NCI-H1694 treated with DMSO at 0.1 percent for 48 hours (cell line): ENCODE measurements at regions not wholly inside any gene's neighbourhood (a gene's known extent, or its start where the extent isn't known, plus 50 kb on each side); places are given as distances from the start of the nearest gene placed in this dataset.

Experiments
- DNase-seq: peaks from one replicate; lab custom pipeline; 2025; lab: John Stamatoyannopoulos, UW

- DNase-seq = no peak
These were observed 315.8 kb upstream of the TEX13C start for GRCh38 chrX:125003746-125004446.

- no peak for DNase-seq
These were observed 314.9 kb upstream of the TEX13C start for GRCh38 chrX:125004799-125005198.

GRCh38 chrX:125005863-125006262 is 313.8 kb upstream of the TEX13C start:
- DNase-seq = no peak

GRCh38 chrX:125006704-125007103 is 313.0 kb upstream of the TEX13C start:
- DNase-seq = no peak

- no peak for DNase-seq
These were observed 307.1 kb upstream of the TEX13C start for GRCh38 chrX:125012585-125012984.

GRCh38 chrX:125029131-125029530 is 290.5 kb upstream of the TEX13C start:
- no peak for DNase-seq
